BE2C (cell line): ENCODE measurements at regions not wholly inside any gene's neighbourhood (a gene's known extent, or its start where the extent isn't known, plus 50 kb on each side); places are given as distances from the start of the nearest gene placed in this dataset.
"Not testable (repeated sequence)": the region's sequence is repeated elsewhere in the genome, so short reads cannot be mapped to it uniquely, and the experiment has no call there.

ENCODE experiments used
- DNase-seq: peaks from one replicate; pipeline ENCODE4 v3.0.0-alpha.2; 2020
- H3K27me3 ChIP-seq: fragments of 250-450 bp; sonication (Bioruptor Pico); 2 replicates; pipeline ENCODE4 v1.5.1; 2020; ENCODE audit warnings: mild to moderate bottlenecking
- H3K36me3 ChIP-seq: fragments of 250-450 bp; sonication (Bioruptor Pico); 2 replicates; pipeline ENCODE4 v1.5.1; 2020; ENCODE audit warnings: mild to moderate bottlenecking
- H3K4me1 ChIP-seq: fragments of 250-450 bp; sonication (Bioruptor Pico); 2 replicates; pipeline ENCODE4 v1.5.1; 2020
- H3K4me3 ChIP-seq: 2 replicates; pipeline ENCODE4 v1.5.1; 2011; ENCODE audit warnings: low read depth, low read length
- H3K9me3 ChIP-seq: fragments of 250-450 bp; sonication (Bioruptor Pico); 2 replicates; pipeline ENCODE4 v1.5.1; 2020
- TF ChIP-seq, protein P1 (sequence below): IDR thresholded peaks from 2 replicates; pipeline ENCODE4 v1.5.1; 2012; ENCODE audit warnings: mild to moderate bottlenecking, low read depth, low read length

DNA sequence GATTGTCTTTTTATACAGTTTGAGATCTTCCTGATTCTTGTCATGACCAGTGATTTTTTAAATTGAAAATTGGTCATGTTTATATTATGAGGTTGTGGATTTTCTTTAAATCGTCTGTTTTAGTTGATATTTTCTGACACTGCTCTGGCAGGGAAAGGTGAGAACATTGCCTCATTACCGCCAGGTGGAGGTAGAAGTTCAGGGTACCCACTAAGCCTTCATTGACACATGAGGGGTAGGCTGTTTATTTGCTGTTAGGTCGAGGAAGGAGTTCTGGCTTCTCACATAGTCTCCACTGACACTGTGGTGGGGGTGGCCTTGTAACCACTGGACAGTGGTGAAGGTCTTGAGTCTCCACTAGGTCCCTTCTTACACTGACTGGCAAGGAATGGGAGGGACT is 117.6 kb upstream of the GPR101 start:
- DNase-seq: no peak
- H3K4me3 ChIP-seq: no peak overlapping the region
- H3K36me3 ChIP-seq: no peaks in the 10 kb centered on the region
- TF ChIP-seq, protein P1, sequence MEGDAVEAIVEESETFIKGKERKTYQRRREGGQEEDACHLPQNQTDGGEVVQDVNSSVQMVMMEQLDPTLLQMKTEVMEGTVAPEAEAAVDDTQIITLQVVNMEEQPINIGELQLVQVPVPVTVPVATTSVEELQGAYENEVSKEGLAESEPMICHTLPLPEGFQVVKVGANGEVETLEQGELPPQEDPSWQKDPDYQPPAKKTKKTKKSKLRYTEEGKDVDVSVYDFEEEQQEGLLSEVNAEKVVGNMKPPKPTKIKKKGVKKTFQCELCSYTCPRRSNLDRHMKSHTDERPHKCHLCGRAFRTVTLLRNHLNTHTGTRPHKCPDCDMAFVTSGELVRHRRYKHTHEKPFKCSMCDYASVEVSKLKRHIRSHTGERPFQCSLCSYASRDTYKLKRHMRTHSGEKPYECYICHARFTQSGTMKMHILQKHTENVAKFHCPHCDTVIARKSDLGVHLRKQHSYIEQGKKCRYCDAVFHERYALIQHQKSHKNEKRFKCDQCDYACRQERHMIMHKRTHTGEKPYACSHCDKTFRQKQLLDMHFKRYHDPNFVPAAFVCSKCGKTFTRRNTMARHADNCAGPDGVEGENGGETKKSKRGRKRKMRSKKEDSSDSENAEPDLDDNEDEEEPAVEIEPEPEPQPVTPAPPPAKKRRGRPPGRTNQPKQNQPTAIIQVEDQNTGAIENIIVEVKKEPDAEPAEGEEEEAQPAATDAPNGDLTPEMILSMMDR: no peak
- H3K9me3 ChIP-seq: no peaks in the 10 kb centered on the region
- H3K27me3 ChIP-seq: no peaks in the 10 kb centered on the region
- no peaks in the 10 kb centered on the region for H3K4me1 ChIP-seq

DNA sequence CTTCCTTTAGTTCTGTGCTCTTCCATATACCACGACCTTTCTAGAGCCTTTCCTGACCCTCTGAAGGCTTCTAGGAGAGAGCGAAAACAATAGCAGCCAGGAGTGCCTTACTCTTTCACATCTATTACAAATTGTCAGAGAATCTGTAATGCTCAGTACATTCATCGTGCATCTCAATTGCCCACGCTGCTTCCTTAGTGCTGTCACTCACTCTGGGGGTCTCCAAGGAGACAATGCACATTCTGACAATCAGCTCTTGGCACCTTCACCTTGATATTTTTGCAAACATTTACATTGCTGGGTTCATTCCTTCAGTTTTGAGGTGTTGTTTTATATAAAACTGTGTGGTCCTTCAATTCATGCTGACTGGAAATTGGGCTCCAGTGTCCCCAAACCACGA is 110.1 kb upstream of the GPR101 start:
- Histone ChIP-seq H3K4me3 (no peak overlapping the region), H3K27me3 (no peaks in the 10 kb centered on the region), H3K4me1 (no peaks in the 10 kb centered on the region), H3K36me3 (no peaks in the 10 kb centered on the region), H3K9me3 (no peaks in the 10 kb centered on the region)
- TF ChIP-seq, protein P1: no peak
- no peak for DNase-seq

DNA sequence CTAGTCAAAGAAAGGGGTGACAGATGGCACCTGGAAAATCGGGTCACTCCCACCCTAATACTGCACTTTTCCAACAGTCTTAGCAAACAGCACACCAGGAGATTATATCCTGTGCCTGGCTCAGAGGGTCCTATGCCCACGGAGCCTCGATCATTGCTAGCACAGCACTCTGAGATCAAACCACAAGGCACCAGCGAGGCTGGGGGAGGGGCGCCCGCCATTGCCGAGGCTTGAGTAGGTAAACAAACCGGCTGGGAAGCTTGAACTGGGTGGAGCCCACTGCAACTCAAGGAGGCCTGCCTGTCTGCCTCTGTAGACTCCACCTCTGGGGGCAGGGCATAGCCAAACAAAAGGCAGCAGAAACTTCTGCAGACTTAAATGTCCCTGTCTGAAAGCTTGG is 88.9 kb upstream of the GPR101 start:
- H3K4me1 ChIP-seq, H3K36me3 ChIP-seq, DNase-seq, H3K27me3 ChIP-seq, H3K9me3 ChIP-seq, H3K4me3 ChIP-seq: not testable (repeated sequence)

DNA sequence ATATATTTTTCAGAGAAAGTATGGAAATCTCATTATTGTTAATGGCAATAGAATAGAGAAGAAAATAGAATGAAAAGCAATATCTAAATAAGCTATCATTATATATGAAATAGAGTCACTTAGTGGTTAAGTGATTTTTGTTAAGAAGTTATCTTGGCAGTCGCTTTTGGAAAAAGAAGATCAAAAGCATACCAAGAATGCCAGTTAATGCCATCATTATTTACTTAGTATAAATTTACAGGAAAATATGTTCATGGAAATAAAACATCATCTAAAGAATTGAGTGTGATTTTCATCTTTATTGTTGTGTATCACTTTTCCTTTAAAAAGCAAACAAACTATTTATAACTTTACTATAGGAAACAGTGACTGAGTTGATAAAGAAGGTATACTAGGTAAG is 85.3 kb upstream of the GPR101 start:
- Histone ChIP-seq H3K36me3 (no peaks in the 10 kb centered on the region), H3K4me3 (no peak overlapping the region), H3K27me3 (no peaks in the 10 kb centered on the region), H3K9me3 (no peaks in the 10 kb centered on the region), H3K4me1 (no peaks in the 10 kb centered on the region)
- DNase-seq: no peak
- TF ChIP-seq, protein P1: no peak

DNA sequence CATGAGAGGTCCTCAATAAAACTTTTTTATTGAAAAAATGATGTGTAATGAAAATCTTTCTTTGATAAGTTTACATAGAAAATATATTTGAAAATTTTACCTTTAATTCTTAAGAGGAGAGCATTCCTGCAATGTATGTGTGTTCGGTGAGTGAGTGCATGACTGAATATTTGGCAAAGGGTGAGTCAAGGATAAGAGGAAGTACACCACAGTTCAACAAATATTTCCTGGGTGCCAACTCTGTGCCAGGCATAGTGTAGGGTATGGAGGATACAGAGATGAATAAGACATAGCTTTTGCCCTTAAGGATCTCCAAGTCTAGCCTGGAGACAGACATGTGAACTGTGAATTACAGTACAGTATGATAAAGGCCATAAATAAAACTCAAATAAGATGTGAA is 84.7 kb upstream of the GPR101 start:
- no peaks in the 10 kb centered on the region for H3K36me3 ChIP-seq
- H3K4me1 ChIP-seq: no peaks in the 10 kb centered on the region
- no peak for DNase-seq
- no peaks in the 10 kb centered on the region for H3K27me3 ChIP-seq
- no peaks in the 10 kb centered on the region for H3K9me3 ChIP-seq
- TF ChIP-seq, protein P1: no peak
- no peak overlapping the region for H3K4me3 ChIP-seq

DNA sequence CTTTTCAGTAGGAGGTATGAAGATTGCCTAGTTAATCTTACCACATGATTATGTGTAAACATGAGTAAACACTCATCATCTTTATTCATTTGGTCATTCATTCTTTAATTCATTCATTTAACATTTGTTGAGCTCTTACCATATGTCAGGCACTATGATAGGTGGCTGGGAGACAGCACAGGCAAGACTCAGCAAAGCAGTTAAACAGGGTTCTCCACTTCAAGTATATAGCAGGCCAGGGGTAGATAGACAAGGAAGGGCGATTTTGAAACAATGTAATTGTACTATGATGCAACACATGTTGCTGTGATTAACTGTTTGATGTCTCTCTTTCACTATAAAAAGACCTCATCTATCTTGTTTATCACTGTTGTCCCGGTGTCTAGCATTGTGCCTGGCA is 84.3 kb upstream of the GPR101 start:
- TF ChIP-seq, protein P1: no peak
- no peaks in the 10 kb centered on the region for H3K27me3 ChIP-seq
- no peaks in the 10 kb centered on the region for H3K36me3 ChIP-seq
- no peaks in the 10 kb centered on the region for H3K9me3 ChIP-seq
- DNase-seq: no peak
- no peak overlapping the region for H3K4me3 ChIP-seq
- no peaks in the 10 kb centered on the region for H3K4me1 ChIP-seq

DNA sequence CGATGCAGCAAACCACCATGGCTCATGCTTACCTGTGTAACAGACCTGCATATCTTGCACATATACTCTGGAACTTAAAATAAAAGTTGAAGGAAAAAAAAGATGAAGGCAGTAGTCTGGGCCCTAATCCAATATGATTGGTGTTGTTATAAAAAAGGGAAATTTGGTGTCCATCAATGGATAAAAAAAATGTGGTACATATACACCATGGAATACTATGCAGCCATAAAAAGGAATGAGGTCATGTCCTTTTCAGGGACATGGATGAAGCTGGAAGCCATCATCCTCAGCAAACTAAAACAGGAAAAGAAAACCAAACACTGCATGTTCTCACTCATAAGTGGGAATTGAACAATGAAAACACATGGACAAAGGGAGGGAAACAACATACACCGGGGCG is 74.1 kb upstream of the GPR101 start:
- not testable (repeated sequence) for H3K4me3 ChIP-seq, H3K27me3 ChIP-seq, H3K4me1 ChIP-seq, H3K9me3 ChIP-seq, DNase-seq, H3K36me3 ChIP-seq
